Cerebellar cortex (tissue), 1 donor: ENCODE measurements at regions not wholly inside any gene's neighbourhood (a gene's known extent, or its start where the extent isn't known, plus 50 kb on each side); places are given as distances from the start of the nearest gene placed in this dataset.

ENCODE experiments used
- DNase-seq: peaks from one replicate; pipeline ENCODE4 v3.0.0-alpha.2; 2015; ENCODE audit warnings: low spot score

DNA sequence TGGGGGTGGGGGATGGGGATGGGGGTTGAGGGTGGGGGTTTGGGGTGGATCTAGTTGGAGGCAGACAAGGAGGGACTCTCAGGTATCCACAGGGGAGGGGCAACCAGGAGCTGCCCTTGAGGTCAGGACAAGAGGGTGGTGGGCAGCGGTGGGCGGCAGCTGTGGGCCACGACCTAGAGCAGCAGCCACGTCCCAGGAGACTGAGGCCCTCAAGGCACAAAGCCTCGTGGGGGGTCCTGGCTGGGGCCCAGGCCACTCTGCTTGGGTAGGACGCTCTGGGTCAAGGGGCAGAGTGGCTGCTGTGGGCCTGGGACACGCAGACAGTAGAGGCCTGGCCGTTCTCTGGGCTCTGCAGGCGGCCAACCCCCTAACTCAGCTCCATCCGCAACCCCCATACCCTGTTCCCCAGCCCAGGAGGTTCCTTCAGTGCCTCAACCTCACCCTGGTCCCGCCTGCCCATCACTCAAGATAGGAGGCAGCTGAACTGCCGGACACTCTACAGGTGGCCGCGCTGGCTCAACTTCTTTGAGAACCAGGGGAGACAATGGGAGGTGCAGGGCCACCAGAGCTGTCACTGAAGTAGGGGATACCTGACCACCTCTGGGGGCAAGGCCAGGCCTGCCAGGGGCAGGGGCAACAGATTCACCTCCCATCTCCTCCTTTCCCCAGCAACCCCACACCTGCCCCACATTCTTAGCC is 75.6 kb downstream of the ENGASE start:
- no peak for DNase-seq

DNA sequence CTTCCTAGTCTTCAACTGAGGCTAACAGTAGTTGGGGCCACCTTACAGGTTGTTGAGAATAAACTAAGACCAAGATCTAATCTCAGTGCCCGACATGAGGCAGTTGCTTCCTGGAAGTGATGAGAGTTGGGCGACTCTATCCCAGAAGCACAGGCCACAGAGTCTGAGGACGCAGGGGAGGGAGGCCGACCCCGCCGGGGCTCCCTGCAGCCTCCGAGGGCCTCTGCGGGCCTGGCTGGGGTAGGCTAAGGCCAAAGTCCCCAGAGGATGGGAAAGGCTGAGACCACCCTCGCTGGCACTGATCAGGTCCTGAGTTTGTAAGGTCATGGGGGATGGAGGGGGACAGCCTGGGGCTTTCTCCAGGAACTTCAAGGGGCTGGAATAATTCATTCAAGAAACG is 74.0 kb downstream of the ENGASE start:
- DNase-seq: no peak

DNA sequence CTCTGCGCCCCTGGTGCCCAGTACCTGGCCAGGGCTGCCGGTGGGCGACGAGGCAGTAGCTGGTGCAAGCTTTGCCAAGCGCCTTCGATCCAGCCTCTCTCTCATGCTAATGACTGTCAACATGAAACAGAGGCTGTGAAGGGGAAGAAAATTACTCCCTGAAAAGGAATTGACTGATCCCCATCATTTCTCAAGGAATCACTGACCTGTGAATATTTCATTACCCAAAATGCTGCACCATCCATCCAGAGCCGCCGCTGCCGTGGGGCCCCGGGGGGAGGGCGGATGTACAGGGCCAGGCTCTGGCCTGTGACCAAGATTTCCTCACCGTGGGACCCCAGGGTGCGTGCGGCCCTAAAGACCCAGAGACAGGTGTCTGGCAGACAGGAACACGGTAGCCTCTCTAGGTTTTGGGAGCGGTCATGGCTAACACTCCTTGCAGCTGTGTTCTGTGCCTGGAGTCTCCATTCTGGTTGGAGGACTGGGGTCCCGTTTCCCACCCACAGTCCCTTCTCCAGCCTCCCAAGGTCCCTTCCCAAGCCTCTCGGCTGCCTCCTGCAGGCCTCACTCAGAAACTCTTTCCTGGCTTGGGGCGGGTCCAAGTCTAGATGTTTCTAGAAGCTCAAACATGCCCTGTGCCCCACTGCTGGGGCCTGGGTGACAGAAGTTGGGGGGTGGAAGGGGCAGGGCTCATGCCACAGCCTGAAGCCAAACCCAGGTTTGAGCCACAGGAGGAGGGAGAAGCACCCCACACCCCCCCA is 73.3 kb downstream of the ENGASE start:
- no peak for DNase-seq

DNA sequence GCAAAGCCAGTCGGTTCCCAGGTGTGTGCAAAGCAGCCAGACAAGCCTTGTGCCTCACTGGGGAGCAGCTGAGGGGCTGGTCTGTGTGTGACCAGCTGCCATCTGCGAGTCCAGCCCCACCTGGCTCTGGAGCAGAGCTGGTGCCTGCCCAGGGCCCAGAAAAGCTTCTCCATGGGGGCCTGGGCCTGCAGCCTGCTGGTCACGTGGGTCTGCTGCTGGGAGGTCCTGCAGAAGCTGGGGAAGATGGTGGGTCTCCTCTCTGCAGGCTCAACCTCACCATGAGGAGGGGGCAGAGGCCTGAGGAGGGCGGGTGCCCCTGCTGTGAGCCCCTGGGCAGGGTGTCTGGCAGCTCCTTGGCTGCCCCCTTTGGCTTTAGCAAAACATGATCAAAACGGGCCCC is 71.9 kb downstream of the ENGASE start:
- DNase-seq: peak; percentile 68

DNA sequence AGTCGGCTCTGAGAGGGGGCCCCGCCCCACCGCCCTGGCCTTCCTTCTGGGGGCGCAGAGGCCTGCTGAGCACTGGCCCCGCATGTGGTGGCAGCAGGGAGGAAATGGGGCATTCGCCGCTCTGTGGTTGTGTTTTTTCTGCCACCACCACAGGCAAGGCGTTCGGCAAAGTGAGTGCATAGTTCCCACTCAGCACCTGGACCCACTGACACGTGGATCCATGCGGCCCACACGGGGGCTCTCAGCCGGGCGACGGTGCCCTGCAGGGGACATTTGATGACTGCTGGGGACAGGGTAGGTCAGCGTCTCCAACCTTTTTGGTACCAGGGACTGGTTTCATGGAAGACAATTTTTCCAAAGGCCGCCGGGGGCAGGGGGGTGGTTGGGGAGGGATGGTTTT is 70.9 kb downstream of the ENGASE start:
- DNase-seq: no peak

DNA sequence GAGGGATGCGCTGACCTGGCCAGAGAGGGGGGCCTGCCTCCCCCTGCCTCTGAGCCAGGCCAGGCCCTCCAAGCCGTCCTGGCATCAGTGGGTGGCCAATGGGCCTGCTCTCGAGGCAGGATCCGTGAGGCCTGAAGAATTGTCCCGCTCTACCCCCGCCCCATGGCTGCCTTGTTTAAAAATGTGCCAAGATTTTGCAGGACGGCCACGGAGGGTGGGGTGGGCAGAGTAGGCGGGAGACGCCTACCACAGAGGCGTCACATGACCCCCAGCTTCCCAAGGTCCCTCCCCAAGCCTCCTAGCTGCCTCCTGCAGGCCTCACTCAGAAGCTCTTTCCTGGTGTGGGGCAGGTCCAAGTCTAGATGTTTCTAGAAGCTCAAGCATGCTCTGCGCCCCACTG is 69.5 kb downstream of the ENGASE start:
- no peak for DNase-seq

DNA sequence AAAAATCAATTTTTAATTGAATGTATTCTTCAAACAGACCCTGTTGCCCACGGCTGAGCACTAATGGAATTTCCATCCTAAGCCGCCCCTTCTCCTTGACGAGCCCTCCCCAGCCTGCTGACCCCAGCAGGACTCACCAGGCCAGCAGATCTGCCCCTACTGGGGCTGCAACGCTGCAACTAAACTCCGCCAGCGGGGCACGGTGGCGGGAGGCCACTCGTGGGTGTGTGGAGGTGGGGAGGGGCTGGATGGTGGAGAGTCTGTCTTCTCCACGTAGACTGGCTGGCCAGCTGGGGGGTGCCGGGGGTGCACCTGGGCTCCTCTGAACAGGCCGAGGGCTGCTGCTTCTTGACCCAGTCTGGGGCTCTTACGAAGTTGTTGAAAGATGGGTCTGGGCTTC is 67.8 kb downstream of the ENGASE start:
- no peak for DNase-seq

DNA sequence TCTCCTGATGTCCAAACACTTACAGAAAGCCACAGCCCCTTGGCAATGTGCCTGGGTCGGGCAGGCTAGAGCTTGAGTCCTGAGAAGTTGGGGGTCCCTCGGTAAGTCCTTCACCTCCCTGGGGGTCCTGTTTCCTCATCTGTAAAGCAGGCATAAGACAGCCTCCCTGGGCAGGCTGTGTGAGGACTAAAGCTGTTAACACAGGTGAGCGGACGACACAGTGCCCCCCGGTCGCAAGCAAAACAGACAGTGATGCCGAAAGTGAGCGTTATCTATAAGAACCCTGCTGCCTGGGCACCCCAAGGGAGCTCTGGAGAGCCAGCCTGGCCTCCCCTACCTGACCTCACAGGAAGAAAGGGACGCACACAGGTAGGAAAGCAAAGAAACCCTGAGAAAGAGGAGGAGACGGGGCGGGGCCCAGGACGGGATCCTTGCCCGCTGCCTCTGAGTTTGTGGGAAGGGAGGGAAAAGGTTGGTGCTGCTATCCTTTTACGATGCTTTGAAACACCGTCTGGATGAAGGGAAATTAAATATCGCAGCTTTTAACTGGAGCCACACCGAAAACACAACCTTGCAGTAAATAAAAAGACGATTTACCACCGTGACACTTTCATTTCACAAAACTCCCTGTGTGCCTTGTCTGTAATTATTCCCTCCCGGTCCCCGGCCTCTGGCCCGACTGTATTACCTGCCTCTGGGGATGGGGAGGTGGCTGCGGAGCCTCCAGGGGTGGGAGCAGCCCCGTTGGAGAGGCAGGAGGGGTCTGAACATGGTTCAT is 67.1 kb downstream of the ENGASE start:
- no peak for DNase-seq

DNA sequence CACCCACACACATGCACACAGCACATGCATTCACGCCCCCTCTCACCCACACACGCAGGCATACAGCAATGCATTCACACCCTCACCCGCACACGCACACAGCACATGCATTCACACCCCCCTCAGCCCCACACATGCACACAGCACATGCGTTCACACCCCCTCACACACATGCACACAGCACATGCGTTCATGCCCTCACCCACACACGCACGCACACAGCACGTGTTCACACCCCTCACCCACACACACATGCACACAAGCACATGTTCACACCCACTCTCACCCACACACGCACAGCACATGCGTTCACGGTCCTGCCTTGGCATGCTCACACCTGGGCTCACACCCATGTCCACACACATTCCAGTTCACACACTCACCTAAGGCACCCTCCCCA is 64.2 kb downstream of the ENGASE start:
- no peak for DNase-seq

DNA sequence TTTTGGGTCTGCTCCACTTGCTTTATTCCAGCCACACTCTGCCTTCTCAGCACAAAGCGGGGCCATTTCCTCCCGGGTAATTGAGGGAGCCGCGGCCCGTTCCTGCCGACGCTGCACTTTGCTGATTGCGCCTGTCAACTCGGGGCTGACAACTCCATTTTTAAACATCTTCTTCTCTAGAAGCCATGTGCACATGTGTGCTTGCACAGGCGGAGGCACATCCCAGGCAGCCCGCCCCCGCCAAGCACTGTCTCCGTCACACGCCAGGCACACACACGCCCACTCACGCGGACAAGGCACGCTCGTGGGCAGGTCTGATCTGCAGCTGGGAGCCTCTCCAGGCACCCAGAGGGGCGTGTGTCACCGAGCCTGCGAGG is 63.2 kb downstream of the ENGASE start:
- no peak for DNase-seq

DNA sequence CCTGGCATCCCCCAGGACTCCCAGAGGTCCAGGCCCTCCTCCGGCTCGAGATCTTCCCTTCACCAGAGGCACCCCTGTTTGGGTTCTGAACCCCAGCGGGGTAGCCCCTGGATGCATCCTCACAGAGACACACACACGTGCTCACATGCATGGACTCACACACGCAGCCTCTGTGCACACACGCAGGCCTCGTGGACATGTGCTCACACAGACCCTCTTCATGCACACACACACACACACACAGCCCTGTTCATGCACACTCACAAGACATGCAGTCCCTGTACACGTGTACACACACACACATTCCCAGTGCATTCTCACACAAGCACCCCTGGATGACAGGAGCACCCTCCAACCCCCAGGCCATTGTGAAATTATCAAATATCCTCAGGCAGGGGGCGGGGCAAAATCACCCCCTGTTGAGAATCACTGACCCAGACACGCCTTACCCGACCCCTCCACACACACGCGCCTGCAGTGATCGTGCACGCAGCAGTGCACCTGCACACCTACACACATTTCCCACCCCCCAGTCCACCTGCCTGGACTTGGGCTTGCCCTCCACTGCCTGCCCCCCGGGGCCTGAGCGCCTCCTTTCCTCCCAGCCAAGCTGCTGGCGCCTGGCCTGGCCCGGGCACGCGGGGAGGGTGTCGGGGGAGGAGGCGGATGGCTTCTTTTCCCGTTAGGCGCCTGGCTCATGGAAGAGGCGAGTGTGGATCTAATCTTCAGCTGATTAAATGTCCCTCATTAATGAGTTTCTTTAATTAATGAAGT is 62.6 kb downstream of the ENGASE start:
- no peak for DNase-seq

DNA sequence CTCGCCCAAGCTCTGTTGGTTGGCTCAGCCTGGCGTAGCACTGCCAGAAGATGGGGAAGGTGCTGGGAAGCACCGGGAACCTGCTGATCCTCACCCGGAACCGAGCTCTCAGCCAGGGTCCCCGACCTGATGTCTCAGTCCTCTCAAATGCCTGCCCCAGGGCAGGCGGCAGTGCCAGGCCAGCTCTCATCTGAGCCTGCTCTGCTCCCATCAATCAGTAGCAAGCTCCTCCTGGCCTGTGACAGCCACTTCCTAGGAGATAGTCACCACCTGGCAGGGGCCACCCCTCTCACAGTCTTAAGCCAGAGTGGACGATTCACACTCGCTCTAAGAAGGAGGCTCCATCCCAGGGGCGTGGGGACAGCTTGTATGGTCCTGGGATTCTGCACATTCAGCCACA is 62.0 kb downstream of the ENGASE start:
- no peak for DNase-seq
